DMS79 treated with DMSO at 0.1 percent for 48 hours (cell line): ENCODE measurements at regions not wholly inside any gene's neighbourhood (a gene's known extent, or its start where the extent isn't known, plus 50 kb on each side); places are given as distances from the start of the nearest gene placed in this dataset.

Experiments used
- DNase-seq: peaks from one replicate; lab custom pipeline; 2025; lab: John Stamatoyannopoulos, UW

DNA sequence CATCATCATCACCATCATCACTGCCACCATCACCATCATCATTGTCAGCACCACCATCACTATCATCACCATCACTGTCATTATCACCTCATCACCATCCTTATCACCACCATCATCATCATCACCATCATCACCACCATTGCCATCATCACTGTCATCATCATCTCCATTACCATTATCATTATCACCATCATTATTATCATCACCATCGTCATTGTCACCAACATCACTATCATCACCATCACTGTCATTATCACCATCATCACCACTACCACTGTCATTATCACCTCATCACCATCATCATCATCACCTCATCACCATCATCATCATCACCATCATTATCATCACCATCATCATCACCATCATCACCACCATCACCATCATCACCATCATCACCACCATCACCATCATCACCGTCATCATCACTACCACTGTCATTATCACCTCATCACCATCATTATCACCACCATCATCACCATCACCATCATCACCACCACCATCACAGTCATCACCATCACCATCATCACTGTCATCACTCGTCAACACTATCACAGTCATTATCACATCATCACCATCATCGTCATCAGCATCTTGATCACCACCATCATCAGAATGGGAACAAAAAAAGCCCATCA, 191.1 kb downstream of the TTLL2 start:
- no peak for DNase-seq

DNA sequence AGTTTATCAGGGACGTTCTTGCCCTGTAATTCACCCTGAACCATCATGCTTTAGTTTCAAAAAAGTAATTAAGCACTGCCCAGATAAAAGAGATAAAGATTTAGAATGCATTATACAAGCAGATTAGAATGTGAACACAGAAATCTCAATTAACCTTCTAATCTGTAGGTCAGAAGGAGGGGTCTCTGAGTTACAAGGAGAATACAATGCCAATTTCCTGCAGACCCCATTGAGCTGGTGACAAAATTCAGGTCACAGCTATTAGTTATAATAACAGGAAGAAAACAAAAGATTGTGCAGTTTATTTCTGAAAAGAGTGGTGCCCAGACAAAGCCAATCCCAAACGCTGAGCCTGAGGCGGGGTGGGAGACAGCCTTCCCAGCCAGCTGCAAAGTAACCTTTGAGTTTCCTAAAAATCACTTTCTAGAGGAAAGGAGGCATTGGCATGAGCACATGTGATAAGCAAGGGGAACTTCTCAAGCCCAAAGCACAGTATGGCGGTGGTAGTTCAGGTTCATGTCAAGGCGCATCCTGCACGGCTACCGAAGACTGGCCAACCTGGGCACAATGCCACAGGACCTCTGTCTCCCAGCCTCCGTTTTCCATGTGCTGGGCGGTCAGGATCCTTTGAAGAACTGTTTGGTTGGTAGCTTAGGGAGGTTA, 192.5 kb downstream of the TTLL2 start:
- DNase-seq, result no peak

DNA sequence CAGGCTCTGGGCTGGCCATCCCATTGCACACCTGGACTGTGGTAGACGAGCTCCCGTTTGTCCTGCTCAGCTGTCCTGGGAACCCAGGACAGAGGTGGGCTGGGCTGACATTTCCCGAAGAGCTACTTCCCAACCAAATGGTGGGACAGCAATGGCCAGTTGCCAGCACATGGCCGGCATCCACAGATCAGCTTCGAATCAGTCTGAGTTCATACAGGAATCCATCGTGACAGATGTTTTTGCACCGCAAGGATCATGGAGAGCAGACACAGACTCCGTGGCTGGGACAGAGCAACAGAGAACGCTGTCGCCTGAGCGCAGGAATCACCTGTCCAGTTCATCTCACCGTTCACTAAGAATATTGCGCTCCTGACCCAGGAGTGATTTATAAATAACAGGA, 198.5 kb downstream of the TTLL2 start:
- no peak for DNase-seq

DNA sequence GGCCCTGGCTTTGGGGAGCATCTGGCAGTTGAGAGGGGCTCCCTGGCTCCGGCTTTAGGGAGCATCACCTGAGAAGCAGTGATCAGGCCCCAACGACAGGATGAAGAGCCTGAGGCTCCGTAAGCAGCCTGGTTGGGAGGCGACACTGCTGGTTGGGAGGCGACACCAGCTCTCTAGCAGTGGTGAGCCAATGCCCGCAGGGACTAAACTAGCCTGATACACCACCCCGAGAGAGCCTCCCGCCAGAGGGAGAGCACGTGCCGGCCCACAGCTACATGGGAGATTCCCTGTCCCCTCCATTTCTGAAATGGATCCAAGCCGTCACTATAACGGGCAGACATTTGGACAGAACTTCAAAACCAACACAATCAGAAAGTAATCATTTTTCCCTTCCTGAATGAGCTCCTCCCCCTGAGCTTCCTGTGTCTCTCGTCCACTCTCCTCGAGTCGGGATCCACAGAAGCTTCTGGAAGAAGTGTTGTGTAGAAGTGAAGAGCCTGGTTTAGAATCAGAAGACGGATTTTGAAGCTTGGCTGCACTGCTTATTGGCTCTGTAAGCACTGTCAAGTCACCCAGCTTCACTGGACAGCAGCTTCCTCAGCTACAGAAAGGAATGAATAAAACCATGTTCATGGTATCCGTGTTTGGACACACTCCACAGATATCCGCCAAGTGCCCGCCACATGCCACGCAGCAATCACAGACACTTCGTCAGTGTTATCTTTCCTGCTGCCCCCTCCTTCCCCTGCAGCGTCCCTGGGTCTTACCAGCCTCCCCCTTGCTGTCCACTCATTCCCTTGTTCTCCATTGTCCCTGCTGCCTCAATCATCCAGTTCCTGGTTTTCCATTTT, 199.6 kb downstream of the TTLL2 start:
- DNase-seq, result no peak

- no peak for DNase-seq
Observed at GRCh38 chr6:167525774-167526173, 200.9 kb downstream of the TTLL2 start.

- DNase-seq, result no peak
Observed at GRCh38 chr6:167526465-167527368, 201.8 kb downstream of the TTLL2 start.

- no peak for DNase-seq
Observed at GRCh38 chr6:167528239-167528638, 203.4 kb downstream of the TTLL2 start.

DNA sequence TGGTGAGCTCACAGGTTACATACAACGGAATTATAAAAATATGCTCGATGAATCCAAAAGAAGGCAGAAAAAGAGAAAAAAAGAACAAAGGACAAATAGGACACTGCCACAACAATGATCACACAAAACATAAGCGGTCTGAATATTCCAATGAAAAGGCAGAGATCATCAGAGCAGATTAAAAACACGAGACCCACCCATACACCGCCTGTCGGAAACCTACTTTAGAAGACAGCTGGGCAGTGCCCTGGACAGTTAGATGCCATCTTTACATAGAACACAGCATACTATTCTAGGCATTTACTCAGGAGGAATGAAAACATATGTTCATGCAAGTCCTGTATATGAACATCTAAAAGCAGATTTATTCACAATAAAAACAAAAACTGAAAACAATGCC, 204.1 kb downstream of the TTLL2 start:
- DNase-seq, result no peak

- DNase-seq, result no peak
Observed at GRCh38 chr6:167529444-167530335, 204.8 kb downstream of the TTLL2 start.

DNA sequence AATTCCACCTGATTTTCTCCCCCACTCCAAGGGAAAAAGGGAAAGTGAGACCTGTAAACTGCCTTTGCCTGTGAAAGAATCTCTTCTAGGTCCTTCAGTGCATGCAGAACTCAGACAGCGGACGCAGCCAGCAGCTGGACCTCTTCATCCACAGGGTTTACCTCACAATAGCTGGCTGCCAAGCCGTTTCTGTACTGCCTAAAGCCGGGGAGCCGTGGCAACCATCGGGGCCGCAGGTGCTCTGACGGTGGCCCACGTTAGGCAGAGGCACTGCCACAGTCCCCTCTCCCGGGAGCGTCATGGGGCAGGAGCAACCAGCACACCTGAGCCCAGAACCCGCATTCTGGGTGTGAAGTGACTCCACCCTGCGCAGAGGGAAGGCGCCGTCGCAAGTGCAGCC, 206.1 kb downstream of the TTLL2 start:
- DNase-seq, result peak; percentile 25

GRCh38 chr6:167532410-167533288, 207.8 kb downstream of the TTLL2 start:
- DNase-seq, result peak; percentile 2

GRCh38 chr6:167533851-167534250, 209.0 kb downstream of the TTLL2 start:
- DNase-seq, result no peak

DNA sequence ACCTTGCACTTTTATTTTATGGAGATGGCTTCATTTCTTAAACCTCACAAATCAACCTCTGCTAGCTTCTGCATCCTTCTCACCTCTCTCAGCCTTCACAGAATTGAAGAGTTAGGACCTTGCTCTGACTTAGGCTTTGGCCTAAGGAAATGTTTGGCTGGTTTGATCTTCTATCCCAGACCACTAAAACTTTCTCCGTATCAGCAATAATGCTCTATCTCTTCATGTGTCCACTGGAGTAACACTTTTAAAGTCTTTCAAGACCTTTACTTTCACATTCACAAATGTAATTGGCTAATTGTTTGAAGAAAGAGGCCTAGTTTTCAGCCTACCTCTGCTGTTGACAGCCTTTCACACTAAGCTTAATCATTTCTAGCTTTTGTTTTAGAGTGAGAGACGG, 212.9 kb downstream of the TTLL2 start:
- DNase-seq, result no peak

- DNase-seq, result no peak
Observed at GRCh38 chr6:167538746-167539145, 213.9 kb downstream of the TTLL2 start.

DNA sequence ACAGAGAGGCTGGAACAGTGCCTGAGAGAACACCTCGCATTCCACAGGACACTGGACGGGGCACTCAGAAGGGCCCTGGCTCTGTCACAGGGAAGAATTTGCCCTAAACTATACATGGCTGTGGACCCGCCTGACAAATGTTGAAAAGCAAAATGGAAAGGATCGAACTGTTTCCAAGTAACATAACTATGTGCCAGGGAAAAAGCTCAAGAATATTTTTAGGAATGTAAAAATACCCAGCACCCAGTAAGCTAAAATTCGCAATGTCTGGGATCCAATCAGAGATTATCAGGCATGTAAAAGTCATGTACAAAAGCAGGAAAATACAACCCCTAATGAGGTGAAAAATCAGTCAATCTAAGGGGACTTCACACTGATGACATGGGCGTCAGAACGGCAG, 215.9 kb downstream of the TTLL2 start:
- DNase-seq, result no peak

DNA sequence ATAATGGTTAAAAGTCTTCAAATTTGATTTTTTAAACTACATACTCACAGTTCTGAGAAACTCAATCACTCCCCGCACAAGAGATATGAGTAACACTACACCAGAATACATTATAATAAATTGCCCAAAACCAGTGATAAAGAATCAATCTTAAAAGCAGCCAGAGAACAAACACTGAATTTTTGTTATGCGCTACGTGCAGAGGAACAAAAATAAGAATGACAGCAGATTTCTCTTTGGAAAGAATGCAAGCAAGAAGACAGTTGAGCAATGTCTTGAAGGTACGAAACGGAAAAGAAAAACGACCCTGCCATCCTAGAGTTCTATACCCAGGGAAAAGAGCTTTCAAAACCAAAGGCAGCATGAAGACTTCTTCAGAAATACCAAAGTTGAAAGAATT, 216.7 kb downstream of the TTLL2 start:
- no peak for DNase-seq

DNA sequence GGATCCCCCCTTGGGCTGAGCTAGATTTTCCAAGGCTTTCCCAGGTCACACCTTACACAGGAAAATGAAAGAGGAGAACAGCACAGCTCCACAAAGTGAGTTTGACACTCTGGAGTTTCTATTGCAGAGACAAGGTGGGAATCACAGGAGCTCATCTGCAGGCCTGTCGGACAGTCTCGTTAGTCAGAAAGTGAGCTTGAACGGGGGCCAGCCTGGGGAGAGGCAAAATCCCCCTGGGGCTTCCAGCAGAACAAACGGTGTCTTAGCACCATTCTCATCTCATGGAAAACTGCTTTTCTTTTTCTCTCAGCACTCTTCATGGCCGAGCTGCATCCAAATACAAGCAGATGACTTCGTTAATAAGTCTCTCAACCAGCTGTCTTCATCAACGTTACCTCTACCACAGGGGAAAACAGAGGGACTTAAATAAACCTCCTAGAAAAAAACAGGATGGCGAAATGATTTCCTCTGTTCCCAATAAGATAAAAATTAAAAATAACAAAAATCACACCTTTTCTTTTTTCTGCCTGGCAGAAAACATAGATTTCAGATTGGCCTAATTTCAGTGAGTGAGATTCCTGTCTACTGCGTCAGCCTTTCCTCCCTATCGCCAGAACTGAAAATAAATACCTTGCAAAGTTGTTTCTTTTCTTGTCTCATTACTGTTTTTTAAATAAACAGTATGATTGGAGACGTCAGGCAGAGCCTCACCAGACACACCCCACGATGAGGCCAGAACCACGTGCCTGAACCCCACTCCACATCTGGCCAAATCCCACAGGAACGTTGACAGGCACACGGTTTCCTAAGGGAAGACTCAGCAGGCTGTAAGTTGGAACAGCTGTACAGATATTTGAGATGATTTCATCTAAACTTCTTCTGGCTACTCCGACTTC, 219.0 kb downstream of the TTLL2 start:
- no peak for DNase-seq

DNA sequence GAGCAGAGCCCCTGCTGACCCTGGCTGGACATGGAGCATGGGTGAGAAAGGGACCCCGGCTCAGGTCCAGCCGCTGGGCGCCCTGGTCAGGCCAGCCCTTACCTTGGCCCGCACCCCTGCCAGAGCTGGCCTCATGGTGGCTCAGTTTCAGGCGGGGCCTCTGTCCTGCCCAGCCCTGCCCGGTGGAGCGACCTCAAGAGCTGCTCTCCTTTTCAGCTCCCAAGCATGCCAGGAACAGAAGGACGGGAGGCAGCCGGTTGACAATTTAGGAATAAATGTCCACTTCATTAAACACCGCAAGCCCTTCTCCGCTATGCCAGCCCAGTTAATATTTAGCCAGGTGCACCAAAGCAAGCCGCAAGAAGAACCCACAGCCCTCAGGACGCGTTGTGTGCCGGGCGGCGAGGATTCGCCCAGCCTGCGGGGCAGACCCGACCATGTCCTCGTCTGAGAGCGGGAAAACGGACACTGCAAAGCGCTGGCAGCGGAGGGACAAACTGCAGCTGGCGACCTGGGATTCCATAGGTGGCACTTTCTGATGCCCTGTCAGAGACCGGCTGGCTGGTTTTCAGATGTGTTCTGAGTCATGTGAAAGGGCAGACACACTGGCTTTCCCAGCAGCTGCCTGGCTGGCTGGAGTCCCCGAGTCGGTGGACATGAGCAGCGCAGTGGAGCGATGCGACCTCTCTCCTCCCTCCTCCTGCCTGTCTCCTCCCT, 221.9 kb downstream of the TTLL2 start:
- DNase-seq, result no peak
